DMS53 (cell line): ENCODE measurements at regions not wholly inside any gene's neighbourhood (a gene's known extent, or its start where the extent isn't known, plus 50 kb on each side); places are given as distances from the start of the nearest gene placed in this dataset.
"Not testable (repeated sequence)": the region's sequence is repeated elsewhere in the genome, so short reads cannot be mapped to it uniquely, and the experiment has no call there.

ENCODE experiments used
- DNase-seq: peaks from one replicate; lab custom pipeline; 2025; lab: John Stamatoyannopoulos, UW

GRCh38 chr10:108957681-108958080 lies 965.6 kb downstream of the XPNPEP1 start:
- no peak for DNase-seq

- DNase-seq: no peak
These were observed 967.2 kb downstream of the XPNPEP1 start for GRCh38 chr10:108956149-108956548.

DNA sequence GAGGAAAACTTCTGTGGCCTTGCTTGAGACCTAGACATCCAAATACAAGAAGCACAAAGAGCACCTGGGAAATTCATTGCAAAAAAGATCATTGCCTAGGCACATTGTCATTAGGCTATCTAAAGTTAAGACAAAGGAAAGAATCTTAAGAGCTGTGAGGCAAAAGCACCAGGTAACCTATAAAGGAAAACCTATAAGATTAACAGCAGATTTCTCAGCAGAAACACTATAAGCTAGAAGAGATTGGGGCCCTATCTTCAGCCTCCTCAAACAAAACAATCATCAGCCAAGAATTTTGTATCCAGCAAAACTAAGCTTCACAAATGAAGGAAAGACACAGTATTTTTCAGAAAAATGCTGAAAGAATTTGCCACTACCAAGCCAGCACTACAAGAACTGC lies 1003.3 kb downstream of the XPNPEP1 start:
- not testable (repeated sequence) for DNase-seq

- no peak for DNase-seq
These were observed 1010.0 kb downstream of the XPNPEP1 start for GRCh38 chr10:108913300-108913699.

DNA sequence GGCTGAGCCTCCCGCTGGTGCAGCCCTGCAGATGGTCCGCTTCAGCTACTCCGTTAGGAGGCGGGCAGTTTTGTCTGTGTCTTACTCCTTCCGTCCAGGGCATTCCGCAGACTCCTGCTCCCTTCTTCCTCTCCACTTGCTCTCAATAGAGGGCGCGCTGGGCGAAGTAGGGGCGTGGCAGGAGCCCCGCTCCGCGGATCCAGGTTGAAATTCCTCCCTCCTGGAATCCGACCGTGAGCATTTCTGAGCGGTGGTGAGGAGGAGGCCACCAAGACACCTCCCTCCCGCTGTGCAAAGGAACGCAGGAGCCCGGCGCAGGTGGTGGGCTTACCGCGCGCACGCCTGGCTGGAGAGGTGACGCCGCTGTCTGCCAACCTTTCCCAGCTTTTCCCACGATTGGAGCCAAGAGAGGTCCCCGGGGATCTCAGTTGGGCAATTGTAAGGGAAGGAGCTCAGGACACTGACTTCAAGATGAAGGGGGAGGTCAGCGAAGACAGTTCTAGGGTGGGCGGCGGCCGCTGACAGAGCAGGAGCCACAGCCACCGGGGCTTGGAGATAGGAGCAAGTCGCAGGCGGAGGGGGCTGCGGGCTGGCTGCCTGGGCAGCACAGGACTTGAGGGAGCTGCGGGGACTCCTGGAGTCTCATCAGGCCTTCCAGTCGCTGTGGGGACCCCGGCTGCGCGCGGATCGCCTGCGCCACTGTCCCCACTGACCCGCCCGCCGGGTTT lies 1011.3 kb downstream of the XPNPEP1 start:
- peak; percentile 62 for DNase-seq

GRCh38 chr10:108908096-108908495 lies 1015.2 kb downstream of the XPNPEP1 start:
- no peak for DNase-seq

DNA sequence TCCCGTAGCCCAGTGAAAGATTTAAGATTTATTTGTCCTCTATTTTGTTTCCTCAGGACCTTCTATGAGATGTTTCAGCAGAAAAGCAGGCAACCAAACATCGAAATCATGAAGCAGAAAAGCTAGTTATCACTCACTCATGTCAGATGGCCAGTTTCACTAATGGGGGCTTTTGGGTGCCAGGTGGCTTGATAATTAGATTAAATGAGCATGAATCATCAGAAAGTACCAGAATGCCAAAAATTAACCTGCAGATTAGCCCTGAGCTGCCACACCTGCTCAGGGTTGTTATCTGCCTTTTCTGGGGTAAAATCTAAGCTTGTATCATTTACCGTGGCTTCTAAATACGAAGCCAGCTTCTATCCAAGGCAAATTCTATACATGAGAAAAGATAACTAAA lies 1017.5 kb downstream of the XPNPEP1 start:
- DNase-seq: no peak

GRCh38 chr10:108905171-108905570 lies 1018.1 kb downstream of the XPNPEP1 start:
- no peak for DNase-seq

GRCh38 chr10:108904163-108904838 lies 1019.0 kb downstream of the XPNPEP1 start:
- no peak for DNase-seq

GRCh38 chr10:108902619-108903285 lies 1020.6 kb downstream of the XPNPEP1 start:
- no peak for DNase-seq

DNA sequence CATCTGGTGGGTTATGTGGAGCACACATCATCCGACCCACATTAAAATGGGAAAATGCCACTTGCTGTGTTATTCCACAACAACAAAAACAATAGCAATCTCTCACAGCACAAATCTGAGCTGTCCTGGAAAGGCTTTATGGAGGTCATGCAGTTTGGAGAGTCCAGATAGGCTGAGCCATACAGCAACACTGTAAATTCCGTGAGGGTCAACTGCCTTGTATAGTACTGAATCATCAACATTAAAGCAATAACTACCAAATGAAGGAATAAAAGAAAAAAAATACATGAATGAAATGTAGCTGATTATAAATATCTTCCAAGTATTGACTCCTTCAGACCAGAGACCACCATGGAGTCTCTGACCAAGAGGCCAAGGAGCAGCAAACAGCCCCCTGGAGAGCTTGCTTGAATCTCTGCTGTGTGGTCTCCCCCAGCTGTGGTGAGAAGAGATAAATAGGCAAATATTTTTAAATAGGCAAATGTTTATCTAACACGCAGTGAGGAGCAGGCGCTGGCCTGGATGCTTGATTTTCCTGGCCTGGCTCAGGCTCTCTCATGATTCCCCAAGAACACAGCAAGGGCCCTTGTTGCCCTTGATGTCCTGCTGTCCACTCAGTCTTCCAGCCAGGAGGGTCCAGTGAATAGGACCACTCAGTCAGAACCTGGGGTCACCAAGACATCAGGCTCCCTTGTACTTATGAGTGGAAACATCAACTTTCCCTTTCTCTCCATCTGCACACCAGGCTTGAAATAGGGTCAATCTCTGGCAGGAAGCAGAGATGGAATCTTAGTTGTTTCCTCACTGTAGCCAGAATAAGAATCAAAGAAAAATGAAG lies 1021.3 kb downstream of the XPNPEP1 start:
- DNase-seq: no peak

DNA sequence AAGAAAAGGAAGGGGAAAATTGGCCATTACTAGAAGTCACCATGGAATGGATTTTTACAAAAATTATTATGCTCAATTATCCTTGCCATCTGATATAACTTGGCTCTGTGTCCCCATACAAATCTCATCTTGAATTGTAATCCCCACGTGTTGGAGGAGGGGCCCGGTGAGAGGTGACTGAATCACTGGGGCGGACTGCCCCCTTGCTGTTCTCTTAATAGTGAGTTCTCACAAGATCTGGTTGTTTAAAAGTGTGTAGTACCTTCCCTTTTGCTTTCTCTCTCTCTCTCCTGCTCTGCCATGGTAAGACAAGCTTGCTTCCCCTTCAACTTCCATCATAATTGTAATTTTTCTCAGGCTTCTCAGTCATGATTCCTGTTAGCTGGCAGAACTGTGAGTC lies 1023.6 kb downstream of the XPNPEP1 start:
- no peak for DNase-seq

DNA sequence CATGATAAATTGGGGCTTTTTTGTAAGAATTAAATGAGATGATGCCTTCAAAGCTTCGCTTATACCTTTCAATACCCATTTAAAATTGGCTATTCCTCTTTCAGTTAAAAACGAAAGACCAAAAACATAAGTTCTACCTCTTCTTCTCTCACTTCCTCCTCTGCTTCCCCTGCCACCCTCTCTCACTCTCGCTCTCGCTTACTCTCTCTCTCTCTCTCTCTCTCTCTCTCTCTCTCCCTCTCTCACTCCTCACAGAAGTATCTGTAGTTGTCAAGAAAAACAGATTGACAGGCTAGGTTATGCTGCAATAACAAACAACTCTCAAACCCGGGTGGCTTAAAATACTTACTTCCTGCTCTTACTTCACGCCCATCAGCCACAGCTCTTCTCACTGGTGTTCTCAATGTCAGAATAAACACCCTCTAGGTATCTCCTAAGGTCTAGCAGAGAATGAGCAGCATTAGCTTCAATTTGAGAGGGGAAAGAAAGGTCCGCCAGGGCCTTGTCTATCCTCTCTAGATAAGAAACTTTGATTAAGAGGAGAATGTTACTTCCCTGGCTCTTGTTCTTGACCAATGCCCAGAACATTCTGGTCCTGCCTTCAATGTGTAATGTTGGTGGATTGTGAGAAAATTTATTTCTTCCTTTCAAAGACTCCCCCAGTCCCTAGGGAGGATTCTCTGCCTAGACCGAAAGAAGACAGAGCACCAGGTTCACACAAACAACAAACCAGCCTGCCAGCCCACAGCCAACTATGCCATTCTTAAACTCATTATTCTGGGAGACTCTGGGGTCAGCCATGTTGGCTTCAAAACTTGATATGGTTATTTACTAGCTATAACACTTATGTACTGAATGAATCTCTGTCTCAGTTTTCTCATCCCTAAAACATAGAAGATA lies 1028.7 kb downstream of the XPNPEP1 start:
- DNase-seq: no peak

- no peak for DNase-seq
These were observed 1046.2 kb downstream of the XPNPEP1 start for GRCh38 chr10:108877095-108877561.

DNA sequence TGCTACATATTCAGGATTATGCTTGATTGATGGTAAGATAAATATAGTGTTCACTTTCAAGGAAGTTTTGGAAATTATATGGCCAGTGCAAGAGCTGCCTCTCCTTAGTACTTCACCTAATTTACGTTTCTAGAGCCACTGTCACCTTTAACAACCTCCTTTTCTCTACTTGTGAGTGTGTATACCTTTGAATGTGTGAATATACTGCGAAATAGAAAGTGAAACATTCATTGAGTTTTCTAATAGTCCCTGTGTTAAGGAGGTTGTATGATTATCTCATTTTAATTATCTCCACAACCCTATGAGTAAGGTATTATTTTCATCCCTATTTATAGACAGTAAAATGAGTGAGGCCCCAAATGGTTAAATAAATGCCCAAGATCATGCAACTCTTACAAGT lies 1050.5 kb downstream of the XPNPEP1 start:
- no peak for DNase-seq

DNA sequence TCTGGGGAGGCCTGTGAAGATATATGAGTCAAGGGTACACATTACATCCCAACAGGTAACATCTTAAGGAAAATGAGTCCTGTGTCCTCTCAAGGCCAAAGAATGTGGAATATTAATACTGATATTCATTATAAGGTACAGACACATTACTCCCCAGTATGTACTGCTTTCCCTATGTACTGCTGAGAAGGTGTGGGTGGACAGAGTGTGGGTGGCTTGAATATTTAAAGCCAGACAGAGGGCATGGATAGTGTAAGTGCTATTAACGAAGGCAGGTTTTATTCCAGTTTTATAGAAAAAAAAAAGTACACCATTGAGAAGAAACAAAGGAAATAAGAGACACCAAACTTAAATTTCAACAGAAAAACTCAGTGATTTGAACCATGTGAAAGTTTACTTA lies 1054.4 kb downstream of the XPNPEP1 start:
- no peak for DNase-seq

DNA sequence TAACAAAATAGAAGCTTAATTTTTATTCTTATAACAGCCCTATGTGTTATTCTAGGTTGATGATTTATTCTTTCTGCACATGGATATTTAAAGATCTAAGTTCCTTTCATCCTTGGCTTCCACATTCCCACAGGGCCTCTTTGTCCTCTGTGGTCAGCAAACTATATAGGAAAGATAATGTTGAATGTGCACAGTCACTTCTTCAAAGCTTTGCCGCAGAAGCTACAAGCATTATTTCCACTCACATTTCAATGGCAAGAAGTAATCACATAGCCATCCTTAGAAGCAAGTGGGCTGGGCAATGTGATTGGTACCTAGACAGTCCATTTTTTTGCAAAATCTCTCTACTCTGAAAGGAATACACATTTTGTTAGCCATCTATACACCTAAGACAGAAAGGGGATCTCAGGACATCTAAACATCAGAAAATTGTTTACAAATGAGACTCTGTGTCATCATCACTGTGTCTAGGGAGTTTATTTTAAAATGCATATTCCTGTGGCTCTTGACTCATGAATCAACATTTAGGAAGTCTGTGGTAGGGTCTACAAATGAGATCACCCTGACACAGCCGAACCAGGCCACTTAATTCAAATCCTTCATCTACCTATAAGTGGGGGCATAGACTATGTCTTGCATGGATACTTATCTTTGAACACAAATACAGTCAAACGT lies 1060.5 kb downstream of the XPNPEP1 start:
- DNase-seq: no peak

- DNase-seq: no peak
These were observed 1062.0 kb downstream of the XPNPEP1 start for GRCh38 chr10:108861181-108861754.

- DNase-seq: no peak
These were observed 1071.1 kb downstream of the XPNPEP1 start for GRCh38 chr10:108852211-108852610.
